H1 (cell line): ENCODE measurements at regions not wholly inside any gene's neighbourhood (a gene's known extent, or its start where the extent isn't known, plus 50 kb on each side); places are given as distances from the start of the nearest gene placed in this dataset.

Experiments used
- CTCF ChIA-PET: fragments of 300-600 bp; sonication (Branson Sonifier 250); formaldehyde crosslinking; loops from one replicate; lab custom pipeline; 2021; ENCODE audit not compliant: partially characterized antibody; lab: Charles Lee
- POLR2A ChIA-PET: fragments of 300-600 bp; sonication (Branson Sonifier 250); formaldehyde crosslinking; loops from one replicate; lab custom pipeline; 2021; ENCODE audit warnings: inconsistent platforms; ENCODE audit not compliant: partially characterized antibody; lab: Charles Lee
- DNase-seq, 2 experiments: peaks; one replicate each; pipeline versions ENCODE4 v3.0.0 to v3.0.0-alpha.2; 2010 to 2022; ENCODE audit warnings: low spot score in 2 of 2, low read depth in 1 of 2, mixed read lengths in 1 of 2
- FAIRE-seq: peaks from 2 replicates; lab custom pipeline; 2011; peaks lifted over from hg19 to GRCh38; lab: Jason Lieb, UNC
- H2AFZ ChIP-seq: 2 replicates; pipeline ENCODE4 v1.8.1; 2012; ENCODE audit warnings: low read length, inconsistent platforms
- H2AK5ac ChIP-seq: 2 replicates; pipeline ENCODE4 v1.6.1; 2013; ENCODE audit warnings: low read depth, low read length
- H2BK120ac ChIP-seq: replicated peaks from 2 replicates; pipeline ENCODE3; 2013; ENCODE audit warnings: low read depth, low read length, inconsistent platforms
- H2BK12ac ChIP-seq: 2 replicates; pipeline ENCODE4 v1.6.1; 2013; ENCODE audit warnings: low read depth, low read length
- H2BK15ac ChIP-seq: 2 replicates; pipeline ENCODE4 v1.6.1; 2013; ENCODE audit warnings: low read length
- H2BK20ac ChIP-seq: 2 replicates; pipeline ENCODE4 v1.6.1; 2013; ENCODE audit warnings: low read length
- H2BK5ac ChIP-seq: 2 replicates; pipeline ENCODE4 v1.6.1; 2013; ENCODE audit warnings: low read depth, low read length
- H3K14ac ChIP-seq: 2 replicates; pipeline ENCODE4 v1.6.1; 2013; ENCODE audit warnings: inconsistent platforms; ENCODE audit not compliant: insufficient read length
- H3K18ac ChIP-seq: 2 replicates; pipeline ENCODE4 v1.6.1; 2013; ENCODE audit warnings: low read length; ENCODE audit errors: extremely low read depth
- H3K23ac ChIP-seq: 2 replicates; pipeline ENCODE4 v1.6.1; 2013; ENCODE audit warnings: inconsistent platforms; ENCODE audit not compliant: insufficient read length
- H3K23me2 ChIP-seq: 2 replicates; pipeline ENCODE4 v1.6.1; 2013; ENCODE audit warnings: low read depth, low read length
- H3K27ac ChIP-seq: 2 replicates; pipeline ENCODE4 v1.6.1; 2011; ENCODE audit warnings: low read depth, low read length, inconsistent platforms
- H3K27me3 ChIP-seq, 4 experiments: replicated peaks in 1 of 4; 1 replicate in 1 of 4; 2 replicates in 3 of 4; pipeline versions ENCODE4 v1.6.1 to v1.8.1; 2011 to 2013; ENCODE audit warnings: low read length in 3 of 4, mild to moderate bottlenecking in 3 of 4, inconsistent platforms in 2 of 4, mixed read lengths in 2 of 4, moderate library complexity in 1 of 4; ENCODE audit not compliant: control insufficient read depth in 3 of 4, insufficient read depth in 3 of 4; ENCODE audit errors: extremely low read depth in 1 of 4
- H3K36me3 ChIP-seq, 4 experiments: 2 replicates each; pipeline versions ENCODE4 v1.6.1 to v1.8.1; 2011 to 2013; ENCODE audit warnings: mild to moderate bottlenecking in 4 of 4, low read length in 3 of 4, moderate library complexity in 2 of 4, control low read depth in 1 of 4, inconsistent platforms in 1 of 4; ENCODE audit not compliant: insufficient read depth in 4 of 4, control insufficient read depth in 2 of 4
- H3K4ac ChIP-seq: replicated peaks from 2 replicates; pipeline ENCODE3; 2013; ENCODE audit warnings: low read length, low read depth, mixed read lengths, inconsistent platforms; ENCODE audit not compliant: insufficient read length
- H3K4me1 ChIP-seq, 4 experiments: replicated peaks in 1 of 4; 1 replicate in 1 of 4; 2 replicates in 3 of 4; pipeline versions ENCODE4 v1.6.1 to v1.8.1; 2011 to 2013; ENCODE audit warnings: low read length in 3 of 4, inconsistent platforms in 2 of 4, mixed read lengths in 1 of 4; ENCODE audit not compliant: insufficient read depth in 4 of 4, control insufficient read depth in 3 of 4
- H3K4me2 ChIP-seq, 2 experiments: 2 replicates each; pipeline versions ENCODE4 v1.6.1 to v1.8.1; 2011 to 2013; ENCODE audit warnings: low read depth in 2 of 2, low read length in 2 of 2, control low read depth in 1 of 2, inconsistent platforms in 1 of 2, mild to moderate bottlenecking in 1 of 2; ENCODE audit not compliant: insufficient read depth in 1 of 2
- H3K4me3 ChIP-seq, 4 experiments: fragments of 200-600, 300-600 bp in 1 of 4; sonication (generic), shearing (Covaris generic), sonication (Bioruptor Twin) in 1 of 4; 2 replicates each; pipeline versions ENCODE4 v1.5.1 to v1.8.1; 2011 to 2016; ENCODE audit warnings: low read length in 4 of 4, low read depth in 3 of 4, control low read depth in 2 of 4, inconsistent platforms in 2 of 4, mild to moderate bottlenecking in 2 of 4, mixed read lengths in 1 of 4, moderate library complexity in 1 of 4; ENCODE audit not compliant: insufficient read depth in 2 of 4; ENCODE audit errors: extremely low read depth in 1 of 4
- H3K56ac ChIP-seq: replicated peaks from 2 replicates; pipeline ENCODE3; 2013; ENCODE audit warnings: low read depth, mild to moderate bottlenecking, mixed read lengths, low read length, inconsistent platforms; ENCODE audit not compliant: insufficient read length
- H3K79me1 ChIP-seq: 2 replicates; pipeline ENCODE4 v1.6.1; 2013; ENCODE audit warnings: low read depth, low read length, control low read depth
- H3K79me2 ChIP-seq, 2 experiments: 2 replicates each; pipeline versions ENCODE4 v1.6.1 to v1.8.1; 2012 to 2013; ENCODE audit warnings: low read length in 2 of 2, mild to moderate bottlenecking in 2 of 2, inconsistent platforms in 1 of 2; ENCODE audit not compliant: insufficient read depth in 2 of 2, control insufficient read depth in 1 of 2
- H3K9ac ChIP-seq, 4 experiments: replicated peaks in 1 of 4; 1 replicate in 1 of 4; 2 replicates in 3 of 4; pipeline versions ENCODE4 v1.6.1 to v1.8.1; 2011 to 2013; ENCODE audit warnings: low read depth in 3 of 4, low read length in 3 of 4, control low read depth in 2 of 4, mild to moderate bottlenecking in 2 of 4, moderate library complexity in 2 of 4, inconsistent platforms in 1 of 4; ENCODE audit errors: extremely low read depth in 1 of 4
- H3K9me3 ChIP-seq, 2 experiments: 2 replicates each; pipeline versions ENCODE4 v1.6.1 to v1.8.1; 2012 to 2013; ENCODE audit warnings: mild to moderate bottlenecking in 2 of 2, moderate library complexity in 2 of 2, control low read depth in 1 of 2, inconsistent platforms in 1 of 2, low read depth in 1 of 2, low read length in 1 of 2, mixed read lengths in 1 of 2; ENCODE audit not compliant: insufficient read depth in 2 of 2
- H4K20me1 ChIP-seq, 2 experiments: replicated peaks in 1 of 2; 2 replicates each; pipeline versions ENCODE3 to v1.8.1; 2011 to 2013; ENCODE audit warnings: inconsistent platforms in 2 of 2, low read length in 2 of 2, mild to moderate bottlenecking in 1 of 2; ENCODE audit not compliant: insufficient read depth in 2 of 2, control insufficient read depth in 1 of 2
- H4K5ac ChIP-seq: 2 replicates; pipeline ENCODE4 v1.6.1; 2013; ENCODE audit warnings: low read length, low read depth, mixed read lengths, inconsistent platforms; ENCODE audit not compliant: insufficient read length
- H4K8ac ChIP-seq: 2 replicates; pipeline ENCODE4 v1.8.0; 2013; ENCODE audit warnings: mild to moderate bottlenecking, moderate library complexity, low read length, inconsistent platforms; ENCODE audit not compliant: insufficient read depth; ENCODE audit errors: extremely low read depth
- H4K91ac ChIP-seq: replicated peaks from 2 replicates; pipeline ENCODE3; 2013; ENCODE audit warnings: low read length, mixed read lengths, inconsistent platforms; ENCODE audit not compliant: insufficient read length
- CREB1 ChIP-seq: IDR thresholded peaks from 2 replicates; pipeline ENCODE4 v1.6.1; 2012; ENCODE audit warnings: inconsistent platforms
- CTBP2 ChIP-seq: IDR thresholded peaks from 2 replicates; pipeline ENCODE4 v1.7.0; 2011; ENCODE audit warnings: borderline replicate concordance, mild to moderate bottlenecking, moderate library complexity, mixed read lengths, low read length; ENCODE audit not compliant: insufficient read depth, insufficient read length
- EZH2 ChIP-seq: fragments of 200-600 bp; sonication (generic); IDR thresholded peaks from 2 replicates; pipeline ENCODE4 v1.7.1; 2012; ENCODE audit warnings: low read depth, mild to moderate bottlenecking, moderate library complexity, low read length, inconsistent platforms; ENCODE audit not compliant: severe bottlenecking
- GABPA ChIP-seq: IDR thresholded peaks from 2 replicates; pipeline ENCODE4 v1.6.1; 2011; ENCODE audit warnings: mild to moderate bottlenecking, low read length, moderate library complexity, borderline replicate concordance; ENCODE audit not compliant: insufficient read depth
- TAF1 ChIP-seq: IDR thresholded peaks from 2 replicates; pipeline ENCODE4 v1.6.1; 2011; ENCODE audit warnings: mild to moderate bottlenecking, low read depth, low read length
- USF2 ChIP-seq: IDR thresholded peaks from 2 replicates; pipeline ENCODE4 v1.6.1; 2011; ENCODE audit warnings: low read length, improper control_type of control experiment
- WGBS, 2 experiments: shearing (Covaris generic) in 1 of 2; methylation state at CpG; one replicate each; pipeline versions ENCODE4 v1.1.6 to v1.1.7; 2013 to 2015; ENCODE audit warnings: low lambda C conversion rate in 2 of 2, mixed read lengths in 2 of 2, inconsistent platforms in 1 of 2, low coverage in 1 of 2, missing lambda C conversion rate in 1 of 2; ENCODE audit not compliant: insufficient replicate concordance in 2 of 2, insufficient coverage in 1 of 2, insufficient read length in 1 of 2; ENCODE audit errors: extremely low coverage in 1 of 2, missing lambda C conversion rate in 1 of 2; 5-methylcytosine and 5-hydroxymethylcytosine counted together
- TF ChIP-seq, protein P1 (sequence below): IDR thresholded peaks from 2 replicates; pipeline ENCODE4 v1.6.1; 2011; ENCODE audit warnings: low read depth, mild to moderate bottlenecking, low read length; ENCODE audit not compliant: insufficient read depth
- TF ChIP-seq, protein P2 (sequence below): IDR thresholded peaks from 2 replicates; pipeline ENCODE4 v1.6.1; 2012; ENCODE audit warnings: low read length, inconsistent platforms

- TF ChIP-seq TAF1 (no peak), EZH2 (no peak), CREB1 (no peak), USF2 (no peak), GABPA (no peak), CTBP2 (no peak)
- TF ChIP-seq, protein P1, sequence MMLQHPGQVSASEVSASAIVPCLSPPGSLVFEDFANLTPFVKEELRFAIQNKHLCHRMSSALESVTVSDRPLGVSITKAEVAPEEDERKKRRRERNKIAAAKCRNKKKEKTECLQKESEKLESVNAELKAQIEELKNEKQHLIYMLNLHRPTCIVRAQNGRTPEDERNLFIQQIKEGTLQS: no peak
- TF ChIP-seq, protein P2, sequence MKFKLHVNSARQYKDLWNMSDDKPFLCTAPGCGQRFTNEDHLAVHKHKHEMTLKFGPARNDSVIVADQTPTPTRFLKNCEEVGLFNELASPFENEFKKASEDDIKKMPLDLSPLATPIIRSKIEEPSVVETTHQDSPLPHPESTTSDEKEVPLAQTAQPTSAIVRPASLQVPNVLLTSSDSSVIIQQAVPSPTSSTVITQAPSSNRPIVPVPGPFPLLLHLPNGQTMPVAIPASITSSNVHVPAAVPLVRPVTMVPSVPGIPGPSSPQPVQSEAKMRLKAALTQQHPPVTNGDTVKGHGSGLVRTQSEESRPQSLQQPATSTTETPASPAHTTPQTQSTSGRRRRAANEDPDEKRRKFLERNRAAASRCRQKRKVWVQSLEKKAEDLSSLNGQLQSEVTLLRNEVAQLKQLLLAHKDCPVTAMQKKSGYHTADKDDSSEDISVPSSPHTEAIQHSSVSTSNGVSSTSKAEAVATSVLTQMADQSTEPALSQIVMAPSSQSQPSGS: no peak
- H3K79me1 ChIP-seq: no peaks in the 10 kb centered on the region
- no peaks in the 10 kb centered on the region for H3K4me1 ChIP-seq
- no peak for FAIRE-seq
- no peaks in the 10 kb centered on the region for H3K27me3 ChIP-seq
- CTCF ChIA-PET: no interaction called here
- no peaks in the 10 kb centered on the region for H4K20me1 ChIP-seq
- H2BK12ac ChIP-seq: no peak overlapping the region
- H2BK20ac ChIP-seq: no peak overlapping the region
- no peak overlapping the region for H2AK5ac ChIP-seq
- no peaks in the 10 kb centered on the region for H3K79me2 ChIP-seq
- H3K36me3 ChIP-seq: peaks cover 0 to 4% (median 0%) of the 10 kb centered on the region in 4 experiments; a peak in 1 of 8 replicates
- H3K18ac ChIP-seq: no peak overlapping the region
- H3K9ac ChIP-seq: no peak overlapping the region
- no peak overlapping the region for H4K91ac ChIP-seq
- no peak overlapping the region for H3K27ac ChIP-seq
- no peak overlapping the region for H3K23ac ChIP-seq
- H2AFZ ChIP-seq: no peak overlapping the region
- DNase-seq: no peak
- H3K9me3 ChIP-seq: peaks cover 0 to 8% of the 10 kb centered on the region in 2 experiments; a peak in 1 of 4 replicates
- H3K4me3 ChIP-seq: no peak overlapping the region
- H2BK120ac ChIP-seq: no peak overlapping the region
- H4K8ac ChIP-seq: no peak overlapping the region
- H4K5ac ChIP-seq: no peak overlapping the region
- H3K4me2 ChIP-seq: no peak overlapping the region
- no peak overlapping the region for H2BK5ac ChIP-seq
- H3K56ac ChIP-seq: no peak overlapping the region
- H3K4ac ChIP-seq: no peak overlapping the region
- 86% methylated on average over 4 of the region's 4 CpGs; no CpG with 5 or more reads in 1 of the 2 experiments for WGBS, 2 experiments
- POLR2A ChIA-PET: no interaction called here
- no peaks in the 10 kb centered on the region for H3K23me2 ChIP-seq
- no peak overlapping the region for H2BK15ac ChIP-seq
- H3K14ac ChIP-seq: no peak overlapping the region
Observed at GRCh38 chr12:91632042-91632786, 449.6 kb upstream of the DCN start.
